Nephron (organoid): ENCODE measurements at regions not wholly inside any gene's neighbourhood (a gene's known extent, or its start where the extent isn't known, plus 50 kb on each side); places are given as distances from the start of the nearest gene placed in this dataset.

Experiments used
- H3K27ac Mint-ChIP-seq, 3 experiments: 2 replicates each; pipeline ENCODE4 v1.8.0; 2020; ENCODE audit warnings: mixed read lengths in 3 of 3, mild to moderate bottlenecking in 2 of 3, moderate library complexity in 1 of 3
- H3K27me3 Mint-ChIP-seq: 2 replicates; pipeline ENCODE4 v1.8.0; 2021; ENCODE audit warnings: low read depth, mild to moderate bottlenecking, moderate library complexity, mixed read lengths
- H3K36me3 Mint-ChIP-seq: 2 replicates; pipeline ENCODE4 v1.8.0; 2020; ENCODE audit warnings: low read depth, mixed read lengths
- H3K4me1 Mint-ChIP-seq: 2 replicates; pipeline ENCODE4 v1.8.0; 2020; ENCODE audit warnings: mixed read lengths
- H3K4me3 Mint-ChIP-seq, 3 experiments: 2 replicates each; pipeline ENCODE4 v1.8.0; 2020; ENCODE audit warnings: mild to moderate bottlenecking in 3 of 3, mixed read lengths in 3 of 3, moderate library complexity in 2 of 3
- H3K9me3 Mint-ChIP-seq: 2 replicates; pipeline ENCODE4 v1.8.0; 2020; ENCODE audit warnings: mixed read lengths
- CTCF ChIP-seq, 3 experiments: fragments of 200-600 bp; sonication (generic); IDR thresholded peaks; one replicate each; pipeline ENCODE4 v1.5.0; 2021; ENCODE audit warnings: antibody characterized with exemption in 3 of 3; ENCODE audit not compliant: unreplicated experiment in 3 of 3

- H3K27ac Mint-ChIP-seq: no peak overlapping the region
- peaks cover 6% of the 10 kb centered on the region for H3K4me1 Mint-ChIP-seq
- no peaks in the 10 kb centered on the region for H3K9me3 Mint-ChIP-seq
Measured at GRCh38 chr11:97974798-97975498, 1045.8 kb upstream of the CNTN5 start.

GRCh38 chr11:97977726-97978125 is 1043.0 kb upstream of the CNTN5 start:
- H3K27me3 Mint-ChIP-seq: no peaks in the 10 kb centered on the region
- H3K4me3 Mint-ChIP-seq: no peak overlapping the region
- TF ChIP-seq CTCF (IDR thresholded peaks at IDR 0.05; ENCODE audit: unreplicated experiment in 3 of 3): no peak
- H3K9me3 Mint-ChIP-seq: no peaks in the 10 kb centered on the region
- H3K36me3 Mint-ChIP-seq: no peaks in the 10 kb centered on the region
- H3K27ac Mint-ChIP-seq: no peak overlapping the region
- H3K4me1 Mint-ChIP-seq: peaks cover 6% of the 10 kb centered on the region

More at GRCh38 chr11:97974798-97975498, 1045.8 kb upstream of the CNTN5 start:
- no peak for TF ChIP-seq CTCF (IDR thresholded peaks at IDR 0.05; ENCODE audit: unreplicated experiment in 3 of 3)
- no peaks in the 10 kb centered on the region for H3K27me3 Mint-ChIP-seq
- no peaks in the 10 kb centered on the region for H3K36me3 Mint-ChIP-seq
- no peak overlapping the region for H3K4me3 Mint-ChIP-seq

GRCh38 chr11:97979741-97980140 is 1041.0 kb upstream of the CNTN5 start:
- Mint-ChIP-seq H3K36me3 (no peaks in the 10 kb centered on the region), H3K27me3 (no peaks in the 10 kb centered on the region), H3K27ac (no peak overlapping the region), H3K4me3 (no peak overlapping the region), H3K9me3 (no peaks in the 10 kb centered on the region), H3K4me1 (peaks cover 6% of the 10 kb centered on the region)
- TF ChIP-seq CTCF (IDR thresholded peaks at IDR 0.05; ENCODE audit: unreplicated experiment in 3 of 3): no peak

DNA sequence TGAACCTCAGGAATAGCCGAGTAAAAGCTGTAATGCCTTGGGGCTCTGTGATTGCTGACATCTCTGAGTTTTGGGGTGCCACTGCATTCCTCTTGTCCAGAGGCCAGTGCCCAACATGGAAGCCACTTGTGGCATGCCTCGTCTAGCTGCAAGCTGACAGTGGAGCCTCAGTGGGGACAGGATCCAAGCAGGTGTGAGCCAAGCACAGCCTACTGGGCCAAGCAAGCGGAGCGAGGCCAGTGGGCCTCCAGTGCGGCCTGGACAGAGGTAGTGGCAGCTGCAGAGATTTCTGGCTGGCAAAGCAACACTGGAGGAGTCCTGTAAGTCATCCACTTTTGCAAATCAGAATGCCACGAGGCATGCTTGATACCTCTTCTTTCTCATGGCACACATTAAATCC is 1038.2 kb upstream of the CNTN5 start:
- H3K27me3 Mint-ChIP-seq: no peaks in the 10 kb centered on the region
- H3K4me3 Mint-ChIP-seq: no peak overlapping the region
- no peaks in the 10 kb centered on the region for H3K9me3 Mint-ChIP-seq
- H3K27ac Mint-ChIP-seq: no peak overlapping the region
- no peak for TF ChIP-seq CTCF (IDR thresholded peaks at IDR 0.05; ENCODE audit: unreplicated experiment in 3 of 3)
- H3K36me3 Mint-ChIP-seq: no peaks in the 10 kb centered on the region
- H3K4me1 Mint-ChIP-seq: no peaks in the 10 kb centered on the region

DNA sequence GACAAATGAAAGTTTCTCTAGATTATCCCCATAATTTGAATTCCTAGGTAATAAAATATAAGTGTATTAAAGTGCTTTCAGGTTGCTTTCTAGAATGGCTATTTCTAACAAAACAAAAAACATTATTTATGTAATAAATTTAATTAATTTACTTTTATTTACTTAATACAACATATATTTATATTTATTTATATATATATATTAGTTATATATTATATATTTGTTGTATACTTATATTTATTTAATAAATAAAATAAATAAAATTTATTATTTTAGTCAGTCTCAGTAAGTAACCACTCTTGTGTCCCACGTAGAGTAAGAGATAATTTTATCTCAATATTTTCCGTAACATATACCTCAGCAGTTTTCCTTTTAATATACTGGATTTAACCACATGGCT is 1031.6 kb upstream of the CNTN5 start:
- Mint-ChIP-seq H3K27ac (no peak overlapping the region), H3K4me1 (no peaks in the 10 kb centered on the region), H3K36me3 (no peaks in the 10 kb centered on the region), H3K4me3 (no peak overlapping the region), H3K27me3 (no peaks in the 10 kb centered on the region), H3K9me3 (peaks cover 7% of the 10 kb centered on the region)
- no peak for TF ChIP-seq CTCF (IDR thresholded peaks at IDR 0.05; ENCODE audit: unreplicated experiment in 3 of 3)
